ENCODE measurements at regions not wholly inside any gene's neighbourhood (a gene's known extent, or its start where the extent isn't known, plus 50 kb on each side); places are given as distances from the start of the nearest gene placed in this dataset.

DNA sequence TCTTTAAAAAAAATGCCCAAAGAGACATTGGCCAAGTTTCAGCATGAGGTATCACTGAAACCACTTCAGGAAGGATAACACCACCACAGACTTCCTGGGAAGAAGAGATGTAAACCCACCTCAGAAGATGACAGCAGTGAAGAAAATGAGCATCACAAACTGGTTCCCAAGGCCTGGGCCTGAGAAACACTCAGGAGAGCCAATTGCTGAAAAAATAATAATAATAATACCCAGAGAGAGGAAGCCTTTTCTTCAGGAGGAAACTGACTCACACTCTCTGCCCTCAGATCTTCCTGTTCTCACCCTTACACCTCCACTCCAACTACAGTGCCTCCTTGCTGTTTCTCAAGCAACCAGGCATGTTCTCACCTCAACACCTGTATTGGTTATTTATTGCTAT is 68.1 kb upstream of the MAFB start:
- TF ChIP-seq, protein P1, sequence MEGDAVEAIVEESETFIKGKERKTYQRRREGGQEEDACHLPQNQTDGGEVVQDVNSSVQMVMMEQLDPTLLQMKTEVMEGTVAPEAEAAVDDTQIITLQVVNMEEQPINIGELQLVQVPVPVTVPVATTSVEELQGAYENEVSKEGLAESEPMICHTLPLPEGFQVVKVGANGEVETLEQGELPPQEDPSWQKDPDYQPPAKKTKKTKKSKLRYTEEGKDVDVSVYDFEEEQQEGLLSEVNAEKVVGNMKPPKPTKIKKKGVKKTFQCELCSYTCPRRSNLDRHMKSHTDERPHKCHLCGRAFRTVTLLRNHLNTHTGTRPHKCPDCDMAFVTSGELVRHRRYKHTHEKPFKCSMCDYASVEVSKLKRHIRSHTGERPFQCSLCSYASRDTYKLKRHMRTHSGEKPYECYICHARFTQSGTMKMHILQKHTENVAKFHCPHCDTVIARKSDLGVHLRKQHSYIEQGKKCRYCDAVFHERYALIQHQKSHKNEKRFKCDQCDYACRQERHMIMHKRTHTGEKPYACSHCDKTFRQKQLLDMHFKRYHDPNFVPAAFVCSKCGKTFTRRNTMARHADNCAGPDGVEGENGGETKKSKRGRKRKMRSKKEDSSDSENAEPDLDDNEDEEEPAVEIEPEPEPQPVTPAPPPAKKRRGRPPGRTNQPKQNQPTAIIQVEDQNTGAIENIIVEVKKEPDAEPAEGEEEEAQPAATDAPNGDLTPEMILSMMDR (IDR thresholded peaks at IDR 0.05; ENCODE audit: extremely low read depth in 1 of 2, insufficient read depth in 1 of 2, low read depth in 1 of 2, low read length in 2 of 2): no peak
- TF ChIP-seq POLR2AphosphoS5 (IDR thresholded peaks at IDR 0.05; ENCODE audit: insufficient read depth, low read depth, low read length): peak; percentile 30
- TF ChIP-seq POLR2A (IDR thresholded peaks at IDR 0.05; ENCODE audit: low read depth, low read length): no peak
- TF ChIP-seq, protein P2, sequence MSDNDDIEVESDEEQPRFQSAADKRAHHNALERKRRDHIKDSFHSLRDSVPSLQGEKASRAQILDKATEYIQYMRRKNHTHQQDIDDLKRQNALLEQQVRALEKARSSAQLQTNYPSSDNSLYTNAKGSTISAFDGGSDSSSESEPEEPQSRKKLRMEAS (IDR thresholded peaks at IDR 0.05; ENCODE audit: insufficient read depth, insufficient read length): no peak
- no peak for TF ChIP-seq EZH2 (IDR thresholded peaks at IDR 0.05; ENCODE audit: borderline replicate concordance, low read depth, low read length, severe bottlenecking)
